ENCODE measurements at regions not wholly inside any gene's neighbourhood (a gene's known extent, or its start where the extent isn't known, plus 50 kb on each side); places are given as distances from the start of the nearest gene placed in this dataset.

DNA sequence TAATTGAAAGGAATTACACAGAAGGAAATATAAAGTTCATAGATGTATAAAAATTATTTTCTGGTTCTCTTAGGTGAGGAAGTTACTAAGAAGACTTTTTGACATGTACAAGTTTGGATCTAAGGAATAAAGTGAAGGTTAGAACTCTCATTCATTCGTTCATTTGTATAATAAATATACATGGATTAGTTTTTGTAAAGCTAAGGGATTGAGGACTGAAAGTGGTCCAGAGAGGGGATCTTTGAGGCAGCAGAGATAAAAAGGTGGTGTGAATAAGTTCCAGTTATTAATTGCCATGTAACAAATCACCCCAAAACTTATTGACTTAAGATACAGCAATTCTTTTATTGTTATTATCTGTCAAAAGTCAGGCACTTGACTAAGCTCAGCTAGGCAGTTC, 110.1 kb upstream of the CELF4 start:
- TF ChIP-seq, protein P1, sequence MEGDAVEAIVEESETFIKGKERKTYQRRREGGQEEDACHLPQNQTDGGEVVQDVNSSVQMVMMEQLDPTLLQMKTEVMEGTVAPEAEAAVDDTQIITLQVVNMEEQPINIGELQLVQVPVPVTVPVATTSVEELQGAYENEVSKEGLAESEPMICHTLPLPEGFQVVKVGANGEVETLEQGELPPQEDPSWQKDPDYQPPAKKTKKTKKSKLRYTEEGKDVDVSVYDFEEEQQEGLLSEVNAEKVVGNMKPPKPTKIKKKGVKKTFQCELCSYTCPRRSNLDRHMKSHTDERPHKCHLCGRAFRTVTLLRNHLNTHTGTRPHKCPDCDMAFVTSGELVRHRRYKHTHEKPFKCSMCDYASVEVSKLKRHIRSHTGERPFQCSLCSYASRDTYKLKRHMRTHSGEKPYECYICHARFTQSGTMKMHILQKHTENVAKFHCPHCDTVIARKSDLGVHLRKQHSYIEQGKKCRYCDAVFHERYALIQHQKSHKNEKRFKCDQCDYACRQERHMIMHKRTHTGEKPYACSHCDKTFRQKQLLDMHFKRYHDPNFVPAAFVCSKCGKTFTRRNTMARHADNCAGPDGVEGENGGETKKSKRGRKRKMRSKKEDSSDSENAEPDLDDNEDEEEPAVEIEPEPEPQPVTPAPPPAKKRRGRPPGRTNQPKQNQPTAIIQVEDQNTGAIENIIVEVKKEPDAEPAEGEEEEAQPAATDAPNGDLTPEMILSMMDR (IDR thresholded peaks at IDR 0.05; ENCODE audit: insufficient read depth, low read length, poor library complexity, severe bottlenecking): no peak
- TF ChIP-seq EZH2phosphoT487 (conservative IDR thresholded peaks at IDR 0.05; ENCODE audit: low read length): no peak

Measured in SU-DHL-6 (cell line).